ENCODE measurements at regions not wholly inside any gene's neighbourhood (a gene's known extent, or its start where the extent isn't known, plus 50 kb on each side); places are given as distances from the start of the nearest gene placed in this dataset.
"Not testable (repeated sequence)": the region's sequence is repeated elsewhere in the genome, so short reads cannot be mapped to it uniquely, and the experiment has no call there.

DNA sequence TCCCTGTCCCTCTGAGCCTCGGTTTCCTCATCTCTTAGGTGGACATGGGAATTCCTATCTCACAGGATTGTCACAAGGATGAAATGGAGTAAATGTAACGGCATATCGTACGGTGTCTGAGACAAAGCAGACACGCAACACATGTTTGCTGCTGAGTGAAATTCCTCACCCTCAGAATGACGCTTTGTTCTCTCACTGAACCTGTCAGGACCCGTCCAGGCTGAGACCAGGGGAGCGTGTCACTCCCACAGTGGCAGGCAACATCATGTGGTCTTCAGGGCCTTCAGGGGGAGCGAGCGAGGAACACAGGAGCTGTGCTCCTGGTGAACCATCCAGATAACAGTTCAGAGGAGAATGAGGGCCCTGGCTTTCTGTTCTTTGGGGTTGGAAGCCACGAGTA is 74.2 kb downstream of the TOMM20 start:
- H3K27ac ChIP-seq = no peak overlapping the region
- DNase-seq = peak in 1 of 3 donors; percentile 34
- no peaks in the 10 kb centered on the region for H3K36me3 ChIP-seq
- no peak overlapping the region for H3K4me3 ChIP-seq
- H3K4me1 ChIP-seq = no peaks in the 10 kb centered on the region
- no peak for TF ChIP-seq POLR2A (IDR thresholded peaks at IDR 0.05)
- TF ChIP-seq, protein P1, sequence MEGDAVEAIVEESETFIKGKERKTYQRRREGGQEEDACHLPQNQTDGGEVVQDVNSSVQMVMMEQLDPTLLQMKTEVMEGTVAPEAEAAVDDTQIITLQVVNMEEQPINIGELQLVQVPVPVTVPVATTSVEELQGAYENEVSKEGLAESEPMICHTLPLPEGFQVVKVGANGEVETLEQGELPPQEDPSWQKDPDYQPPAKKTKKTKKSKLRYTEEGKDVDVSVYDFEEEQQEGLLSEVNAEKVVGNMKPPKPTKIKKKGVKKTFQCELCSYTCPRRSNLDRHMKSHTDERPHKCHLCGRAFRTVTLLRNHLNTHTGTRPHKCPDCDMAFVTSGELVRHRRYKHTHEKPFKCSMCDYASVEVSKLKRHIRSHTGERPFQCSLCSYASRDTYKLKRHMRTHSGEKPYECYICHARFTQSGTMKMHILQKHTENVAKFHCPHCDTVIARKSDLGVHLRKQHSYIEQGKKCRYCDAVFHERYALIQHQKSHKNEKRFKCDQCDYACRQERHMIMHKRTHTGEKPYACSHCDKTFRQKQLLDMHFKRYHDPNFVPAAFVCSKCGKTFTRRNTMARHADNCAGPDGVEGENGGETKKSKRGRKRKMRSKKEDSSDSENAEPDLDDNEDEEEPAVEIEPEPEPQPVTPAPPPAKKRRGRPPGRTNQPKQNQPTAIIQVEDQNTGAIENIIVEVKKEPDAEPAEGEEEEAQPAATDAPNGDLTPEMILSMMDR (IDR thresholded peaks at IDR 0.05) = no peak
- H3K9me3 ChIP-seq = no peaks in the 10 kb centered on the region
- no peaks in the 10 kb centered on the region for H3K27me3 ChIP-seq

DNA sequence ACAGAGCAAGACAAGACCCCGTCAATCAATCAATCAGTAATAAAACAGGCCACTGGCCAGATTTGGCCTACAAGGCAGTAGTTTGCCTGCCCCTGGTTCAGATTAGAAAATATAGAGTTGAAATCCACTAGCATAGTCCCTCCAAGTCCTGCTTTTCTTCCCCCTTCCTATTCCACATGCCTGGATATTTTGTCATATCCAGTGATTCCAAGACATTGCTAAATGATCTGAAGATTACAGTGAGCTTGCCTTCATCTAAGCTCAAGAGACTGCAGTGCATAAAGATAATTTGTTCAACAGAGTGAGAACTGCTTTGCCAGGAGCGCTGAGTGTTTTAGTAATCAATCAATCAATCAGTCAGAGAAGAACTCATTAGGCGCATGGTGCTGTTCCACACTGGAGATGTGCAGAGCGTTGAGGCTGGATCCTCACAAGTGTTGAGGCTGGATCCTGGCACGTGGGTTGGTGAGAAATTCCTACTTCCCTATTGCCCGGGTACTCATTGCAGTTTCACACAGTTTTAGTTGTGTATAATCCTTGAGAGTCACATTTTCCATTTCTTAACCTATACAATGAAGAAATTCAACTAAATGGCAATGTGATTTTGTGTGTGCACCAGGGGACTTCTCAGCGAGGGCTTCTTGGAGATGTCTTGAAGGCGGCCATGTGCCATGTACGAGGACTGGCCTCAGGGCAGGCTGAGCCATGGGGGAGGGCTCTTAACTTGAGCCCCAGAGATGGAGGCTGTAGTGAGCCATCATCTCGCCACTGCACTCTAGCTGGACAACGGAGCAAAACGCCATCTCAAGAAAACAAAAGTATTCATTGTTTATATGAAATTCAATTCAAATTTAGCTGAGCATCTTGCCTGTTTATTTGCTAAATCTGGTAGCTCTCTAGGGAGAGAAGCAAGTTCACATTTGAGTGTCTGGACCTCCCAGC is 76.3 kb downstream of the TOMM20 start:
- Histone ChIP-seq H3K4me1 (peaks cover 0 to 9% (median 2%) of the 10 kb centered on the region in 4 donors), H3K27me3 (no peaks in the 10 kb centered on the region), H3K9me3 (no peaks in the 10 kb centered on the region), H3K36me3 (no peaks in the 10 kb centered on the region), H3K27ac (peak overlapping the region in 1 of 4 donors; percentile 27), H3K4me3 (no peak overlapping the region)
- no peak for TF ChIP-seq POLR2A (IDR thresholded peaks at IDR 0.05)
- TF ChIP-seq, protein P1 (IDR thresholded peaks at IDR 0.05) = no peak
- peak in 1 of 3 donors; percentile 47 for DNase-seq

DNA sequence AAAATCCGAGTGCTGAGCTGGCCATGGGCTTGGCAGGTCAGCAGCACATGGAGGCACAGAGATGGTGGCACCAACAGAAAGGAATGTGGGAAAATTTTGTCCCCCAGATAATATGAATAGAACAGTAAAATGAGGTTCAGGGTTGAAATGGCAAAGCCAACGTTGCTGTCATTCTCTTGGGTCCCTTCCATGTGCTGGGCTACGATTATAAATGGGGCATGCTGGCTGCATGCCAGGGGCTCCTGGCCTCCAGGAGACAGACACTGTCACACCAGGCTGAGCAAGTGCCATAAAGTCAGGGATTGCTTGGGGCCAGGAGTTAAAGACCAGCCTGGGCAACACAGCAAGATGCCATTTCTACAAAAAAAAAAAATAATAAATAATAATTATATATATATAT is 77.1 kb downstream of the TOMM20 start:
- Histone ChIP-seq H3K4me3 (no peak overlapping the region), H3K27me3 (no peaks in the 10 kb centered on the region), H3K4me1 (peaks cover 0 to 11% (median 2%) of the 10 kb centered on the region in 4 donors), H3K36me3 (no peaks in the 10 kb centered on the region), H3K9me3 (no peaks in the 10 kb centered on the region), H3K27ac (no peak overlapping the region)
- TF ChIP-seq POLR2A (IDR thresholded peaks at IDR 0.05) = no peak
- TF ChIP-seq, protein P1 (IDR thresholded peaks at IDR 0.05) = no peak
- peak in 1 of 3 donors; percentile 43 for DNase-seq

DNA sequence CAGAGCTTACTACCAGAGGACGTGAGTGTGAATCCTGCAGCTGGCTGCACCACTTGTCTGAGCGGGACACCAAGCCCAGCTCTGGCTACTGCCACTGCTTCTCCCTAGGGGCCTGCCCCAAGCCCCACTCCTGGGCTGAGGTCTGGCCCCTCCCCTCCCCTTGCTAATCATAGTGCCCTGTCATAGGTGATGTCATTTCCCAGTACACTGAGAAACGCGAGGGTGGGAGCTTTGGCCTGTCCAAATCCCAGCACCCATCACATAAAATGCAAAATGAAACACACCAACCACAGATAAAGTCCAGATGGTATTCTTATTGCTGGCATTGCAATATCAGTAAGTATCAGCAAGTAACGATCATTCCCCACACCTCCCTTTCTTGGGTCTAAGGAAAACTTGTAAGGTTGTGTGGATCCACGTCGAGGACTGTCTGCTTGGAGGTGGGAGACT is 77.7 kb downstream of the TOMM20 start:
- TF ChIP-seq POLR2A (IDR thresholded peaks at IDR 0.05) = no peak
- TF ChIP-seq, protein P1 (IDR thresholded peaks at IDR 0.05) = no peak
- Histone ChIP-seq H3K9me3 (no peaks in the 10 kb centered on the region), H3K4me3 (no peak overlapping the region), H3K27ac (peak overlapping the region in 1 of 4 donors; percentile 34), H3K4me1 (peaks cover 0 to 11% (median 2%) of the 10 kb centered on the region in 4 donors), H3K27me3 (no peaks in the 10 kb centered on the region), H3K36me3 (no peaks in the 10 kb centered on the region)
- DNase-seq = peak in 2 of 3 donors; percentile 42 to 44

DNA sequence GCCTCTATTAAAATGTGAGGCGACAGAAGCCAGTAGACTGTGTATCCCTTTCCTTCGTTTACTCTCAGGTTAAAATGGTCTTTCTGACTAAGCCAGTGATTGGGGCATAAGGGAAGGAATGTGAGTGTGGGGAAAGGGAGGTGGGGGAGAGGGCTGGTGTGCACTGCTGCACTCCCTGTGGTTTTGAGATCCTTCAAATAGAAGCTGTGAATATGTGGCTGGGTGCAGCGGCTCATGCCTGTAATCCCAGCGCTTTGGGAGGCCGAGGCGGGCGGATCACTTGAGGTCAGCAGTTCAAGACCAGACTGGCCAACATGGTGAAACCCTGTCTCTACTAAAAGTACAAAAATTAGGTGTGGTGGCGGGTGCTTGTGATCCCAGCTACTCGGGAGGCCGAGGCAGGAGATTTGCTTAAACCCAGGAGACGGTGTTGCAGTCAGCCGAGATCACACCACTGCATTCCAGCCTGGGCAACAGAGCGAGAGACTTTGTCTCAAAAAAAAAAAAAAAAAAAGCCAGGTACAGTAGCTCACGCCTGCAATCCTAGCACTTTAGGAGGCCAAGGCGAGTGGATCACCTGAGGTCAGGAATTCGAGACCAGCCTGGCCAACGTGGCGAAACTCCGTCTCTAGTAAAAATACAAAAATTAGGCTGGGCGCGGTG is 78.8 kb downstream of the TOMM20 start:
- peak in 1 of 3 donors; percentile 34 for DNase-seq
- not testable (repeated sequence) for H3K4me3 ChIP-seq, H3K27me3 ChIP-seq, H3K9me3 ChIP-seq, H3K36me3 ChIP-seq
- peak overlapping the region in 3 of 4 donors; percentile 1 to 92 (median 84) for H3K27ac ChIP-seq
- H3K4me1 ChIP-seq = peaks cover 0 to 11% (median 2%) of the 10 kb centered on the region in 4 donors

DNA sequence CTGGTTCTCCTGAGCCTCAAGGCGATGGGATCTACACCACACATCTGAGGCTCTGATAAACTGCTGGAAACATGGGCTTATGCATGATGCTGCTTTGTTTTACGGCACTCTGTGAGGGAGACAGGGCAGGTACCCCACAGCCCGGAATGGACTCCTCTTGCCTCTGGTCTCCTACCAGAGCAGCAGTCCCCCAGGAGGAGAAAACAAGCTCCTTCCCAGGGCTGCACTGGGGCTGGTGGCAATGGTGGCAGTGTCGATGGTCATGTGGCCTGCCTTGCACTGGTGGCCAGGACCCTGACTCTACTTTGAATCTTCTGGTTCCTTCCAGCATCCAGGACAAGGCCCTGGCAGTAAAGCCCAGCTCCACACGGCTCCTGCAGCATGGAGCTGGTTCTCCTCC is 79.4 kb downstream of the TOMM20 start:
- peaks cover 0 to 11% (median 2%) of the 10 kb centered on the region in 4 donors for H3K4me1 ChIP-seq
- DNase-seq = peak in 2 of 3 donors; percentile 26 to 43
- no peak for TF ChIP-seq POLR2A (IDR thresholded peaks at IDR 0.05)
- TF ChIP-seq, protein P1 (IDR thresholded peaks at IDR 0.05) = no peak
- H3K9me3 ChIP-seq = no peaks in the 10 kb centered on the region
- H3K27ac ChIP-seq = peak overlapping the region in 3 of 4 donors; percentile 1 to 92 (median 84)
- no peak overlapping the region for H3K4me3 ChIP-seq
- H3K36me3 ChIP-seq = no peaks in the 10 kb centered on the region
- no peaks in the 10 kb centered on the region for H3K27me3 ChIP-seq
